GM23338 (cell line): ENCODE measurements at regions not wholly inside any gene's neighbourhood (a gene's known extent, or its start where the extent isn't known, plus 50 kb on each side); places are given as distances from the start of the nearest gene placed in this dataset.

Source experiments
- ATAC-seq: fragments of 200-7000 bp; cut with Tn5 transposase; 3 replicates; pipeline ENCODE4 v1.9.1; 2020
- DNase-seq: peaks from one replicate; pipeline ENCODE4 v3.0.0-alpha.2; 2015; ENCODE audit warnings: low spot score
- H2AFZ ChIP-seq: fragments of 200-600 bp; sonication (generic); 2 replicates; pipeline ENCODE4 v1.8.0; 2016; ENCODE audit warnings: antibody characterized with exemption, mild to moderate bottlenecking, moderate library complexity
- H3F3A ChIP-seq: fragments of 200-600 bp; sonication (generic); replicated peaks from 2 replicates; pipeline ENCODE4 v1.8.0; 2017; ENCODE audit warnings: antibody characterized with exemption, mixed run types, low read depth
- H3K27ac ChIP-seq: fragments of 200-600 bp; sonication (generic); 2 replicates; pipeline ENCODE4 v1.6.1; 2016; ENCODE audit warnings: low read depth
- H3K27me3 ChIP-seq: fragments of 200-600 bp; sonication (generic); 2 replicates; pipeline ENCODE4 v1.8.0; 2016; ENCODE audit warnings: mild to moderate bottlenecking, mixed run types, moderate library complexity; ENCODE audit not compliant: insufficient read depth
- H3K36me3 ChIP-seq: fragments of 200-600 bp; sonication (generic); 2 replicates; pipeline ENCODE4 v1.8.0; 2016; ENCODE audit warnings: mild to moderate bottlenecking; ENCODE audit not compliant: insufficient read depth
- H3K4me1 ChIP-seq: fragments of 200-600 bp; sonication (generic); 2 replicates; pipeline ENCODE4 v1.8.0; 2016; ENCODE audit warnings: mild to moderate bottlenecking, moderate library complexity; ENCODE audit not compliant: insufficient read depth
- H3K4me2 ChIP-seq: fragments of 200-600 bp; sonication (generic); 2 replicates; pipeline ENCODE4 v1.7.1; 2017; ENCODE audit warnings: mixed run types
- H3K4me3 ChIP-seq: fragments of 200-600 bp; sonication (generic); 2 replicates; pipeline ENCODE4 v1.6.1; 2016; ENCODE audit warnings: mixed run types
- H3K79me2 ChIP-seq: fragments of 200-600 bp; sonication (generic); replicated peaks from 2 replicates; pipeline ENCODE4 v1.8.0; 2017; ENCODE audit warnings: mild to moderate bottlenecking; ENCODE audit not compliant: insufficient read depth
- H3K9me2 ChIP-seq: fragments of 200-600 bp; sonication (generic); 2 replicates; pipeline ENCODE4 v1.8.0; 2017; ENCODE audit not compliant: insufficient read depth
- H4K20me1 ChIP-seq: fragments of 200-600 bp; sonication (generic); replicated peaks from 2 replicates; pipeline ENCODE4 v1.8.0; 2017; ENCODE audit warnings: mild to moderate bottlenecking; ENCODE audit not compliant: insufficient read depth
- H3K27ac Mint-ChIP-seq: 2 replicates; pipeline ENCODE4 v1.8.0; 2020; ENCODE audit warnings: inconsistent platforms, mild to moderate bottlenecking, moderate library complexity, mixed read lengths
- H3K27me3 Mint-ChIP-seq: 3 replicates; pipeline ENCODE4 v1.8.0; 2022; ENCODE audit warnings: low read depth, mild to moderate bottlenecking, moderate library complexity, mixed read lengths, inconsistent platforms; ENCODE audit not compliant: insufficient read depth, poor library complexity
- H3K36me3 Mint-ChIP-seq: 3 replicates; pipeline ENCODE4 v1.8.0; 2021; ENCODE audit warnings: low read depth, mild to moderate bottlenecking, inconsistent platforms, moderate library complexity, mixed read lengths
- H3K4me1 Mint-ChIP-seq: 3 replicates; pipeline ENCODE4 v1.8.0; 2020; ENCODE audit warnings: mild to moderate bottlenecking, inconsistent platforms, mixed read lengths
- H3K4me3 Mint-ChIP-seq: 3 replicates; pipeline ENCODE4 v1.8.0; 2021; ENCODE audit warnings: moderate library complexity, mild to moderate bottlenecking, inconsistent platforms, mixed read lengths
- H3K9me3 Mint-ChIP-seq: 3 replicates; pipeline ENCODE4 v1.8.0; 2020; ENCODE audit warnings: moderate library complexity, mild to moderate bottlenecking, inconsistent platforms, mixed read lengths
- CREB1 ChIP-seq: fragments of 250-450 bp; sonication (Bioruptor Pico); IDR thresholded peaks from 2 replicates; pipeline ENCODE4 v1.5.0; 2020; ENCODE audit warnings: low read depth, mild to moderate bottlenecking, moderate library complexity
- ETS1 ChIP-seq: IDR thresholded peaks from 2 replicates; pipeline ENCODE4 v1.6.1; 2016; ENCODE audit warnings: antibody characterized with exemption
- EZH2 ChIP-seq: fragments of 200-600 bp; sonication (generic); IDR thresholded peaks from one replicate; pipeline ENCODE4 v1.8.0; 2017; ENCODE audit warnings: antibody characterized with exemption, mild to moderate bottlenecking, low read depth; ENCODE audit not compliant: unreplicated experiment
- JUNB ChIP-seq: IDR thresholded peaks from one replicate; pipeline ENCODE4 v1.6.1; 2016; ENCODE audit warnings: antibody characterized with exemption; ENCODE audit not compliant: unreplicated experiment
- NANOG ChIP-seq: IDR thresholded peaks from 2 replicates; pipeline ENCODE4 v1.6.1; 2016; ENCODE audit warnings: antibody characterized with exemption, borderline replicate concordance
- POLR2AphosphoS5 ChIP-seq: IDR thresholded peaks from 2 replicates; pipeline ENCODE4 v1.6.1; 2016; ENCODE audit warnings: antibody characterized with exemption, low read depth
- ZNF331 ChIP-seq: fragments of 250-450 bp; sonication (Bioruptor Pico); IDR thresholded peaks from 2 replicates; pipeline ENCODE4 v1.5.0; 2020; ENCODE audit warnings: low read depth, mild to moderate bottlenecking, moderate library complexity
- ZNF462 ChIP-seq: fragments of 250-450 bp; sonication (Bioruptor Pico); IDR thresholded peaks from 2 replicates; pipeline ENCODE4 v1.5.0; 2020; ENCODE audit warnings: mild to moderate bottlenecking, moderate library complexity

- TF ChIP-seq ZNF462 (CRISPR knock-in tag) (no peak), POLR2AphosphoS5 (no peak), JUNB (no peak)
Observed at GRCh38 chr6:3986241-3986640, 92.7 kb downstream of the FAM217A start (continued).

- no peaks in the 10 kb centered on the region for H3K79me2 ChIP-seq
- no peak overlapping the region for H2AFZ ChIP-seq
- H3K4me2 ChIP-seq: peak overlapping the region; percentile 64
- no peaks in the 10 kb centered on the region for H3F3A ChIP-seq
- H4K20me1 ChIP-seq: no peaks in the 10 kb centered on the region
- no peak overlapping the region for H3K4me3 Mint-ChIP-seq
- DNase-seq: peak; percentile 50
- H3K27ac Mint-ChIP-seq: peak overlapping the region; percentile 13; the same call in 1 of the 2 replicates
- H3K9me3 Mint-ChIP-seq: no peaks in the 10 kb centered on the region; the same call in 2 of the 3 replicates
- peaks cover 12% of the 10 kb centered on the region for H3K36me3 Mint-ChIP-seq
- peak; percentile 33 for ATAC-seq
- no peaks in the 10 kb centered on the region for H3K27me3 ChIP-seq
- H3K36me3 ChIP-seq: no peaks in the 10 kb centered on the region
- peaks cover 42% of the 10 kb centered on the region for H3K4me1 ChIP-seq
- H3K4me3 ChIP-seq: no peak overlapping the region
- H3K27me3 Mint-ChIP-seq: peaks cover 4% of the 10 kb centered on the region
- H3K27ac ChIP-seq: peak overlapping the region; percentile 53
- H3K4me1 Mint-ChIP-seq: peaks cover 42% of the 10 kb centered on the region
- no peaks in the 10 kb centered on the region for H3K9me2 ChIP-seq
- TF ChIP-seq EZH2 (no peak), ZNF331 (CRISPR knock-in tag) (no peak), ETS1 (no peak), CREB1 (CRISPR knock-in tag) (no peak), POLR2AphosphoS5 (no peak), JUNB (no peak), NANOG (no peak), ZNF462 (CRISPR knock-in tag) (no peak; the same call in 1 of the 2 replicates)
Observed at GRCh38 chr6:3987053-3987452, 91.9 kb downstream of the FAM217A start.
